ENCODE measurements at regions not wholly inside any gene's neighbourhood (a gene's known extent, or its start where the extent isn't known, plus 50 kb on each side); places are given as distances from the start of the nearest gene placed in this dataset.
"Not testable (repeated sequence)": the region's sequence is repeated elsewhere in the genome, so short reads cannot be mapped to it uniquely, and the experiment has no call there.

- Mint-ChIP-seq H3K36me3 (no peaks in the 10 kb centered on the region), H3K27ac (no peak overlapping the region), H3K4me1 (peaks cover 6 to 9% of the 10 kb centered on the region in 2 donors), H3K9me3 (peaks cover 3 to 8% of the 10 kb centered on the region in 2 donors), H3K4me3 (no peak overlapping the region), H3K27me3 (ENCODE audit: low read depth in 2 of 2) (no peaks in the 10 kb centered on the region)
- no peaks in the 10 kb centered on the region for H3K9me3 ChIP-seq (ENCODE audit: control insufficient read depth, insufficient read depth, low read length)
- H3K27me3 ChIP-seq (ENCODE audit: control insufficient read depth, insufficient read depth, low read length): no peaks in the 10 kb centered on the region
- no peaks in the 10 kb centered on the region for H3K4me1 ChIP-seq (ENCODE audit: control insufficient read depth, insufficient read depth, low read length)
- intact Hi-C loops (cut with micrococcal nuclease): no loop called here
- H3K27ac ChIP-seq (ENCODE audit: low read length): no peak overlapping the region
- H3K36me3 ChIP-seq (ENCODE audit: control insufficient read depth, insufficient read depth, low read length): no peaks in the 10 kb centered on the region
- TF ChIP-seq CTCF (IDR thresholded peaks at IDR 0.05): no peak
- 83% methylated on average over 2 of the region's 2 CpGs for WGBS (ENCODE audit: insufficient coverage)
- no peak for ATAC-seq
- no peak for DNase-seq
- H3K4me3 ChIP-seq (ENCODE audit: low read length): no peak overlapping the region
Observed at GRCh38 chr3:5709714-5710113, 522.2 kb downstream of the EDEM1 start.

- no peaks in the 10 kb centered on the region for H3K9me3 ChIP-seq (ENCODE audit: control insufficient read depth, insufficient read depth, low read length)
- intact Hi-C loops (cut with micrococcal nuclease): no loop called here
- Mint-ChIP-seq H3K9me3 (peaks cover 3 to 8% of the 10 kb centered on the region in 2 donors), H3K4me1 (peaks cover 6 to 9% of the 10 kb centered on the region in 2 donors), H3K36me3 (no peaks in the 10 kb centered on the region), H3K27me3 (ENCODE audit: low read depth in 2 of 2) (no peaks in the 10 kb centered on the region), H3K27ac (no peak overlapping the region), H3K4me3 (no peak overlapping the region)
- H3K4me1 ChIP-seq (ENCODE audit: control insufficient read depth, insufficient read depth, low read length): no peaks in the 10 kb centered on the region
- no peaks in the 10 kb centered on the region for H3K27me3 ChIP-seq (ENCODE audit: control insufficient read depth, insufficient read depth, low read length)
- no peaks in the 10 kb centered on the region for H3K36me3 ChIP-seq (ENCODE audit: control insufficient read depth, insufficient read depth, low read length)
- H3K4me3 ChIP-seq (ENCODE audit: low read length): no peak overlapping the region
- TF ChIP-seq CTCF (IDR thresholded peaks at IDR 0.05): no peak
- DNase-seq (no peak), ATAC-seq (no peak)
- 65% methylated on average over 3 of the region's 3 CpGs for WGBS (ENCODE audit: insufficient coverage)
- no peak overlapping the region for H3K27ac ChIP-seq (ENCODE audit: low read length)
Observed at GRCh38 chr3:5710718-5711117, 523.2 kb downstream of the EDEM1 start.

GRCh38 chr3:5717254-5717653, 529.7 kb downstream of the EDEM1 start:
- no peak overlapping the region for H3K27ac Mint-ChIP-seq
- no peak for ATAC-seq
- Histone ChIP-seq H3K36me3 (ENCODE audit: control insufficient read depth, insufficient read depth, low read length) (no peaks in the 10 kb centered on the region), H3K27me3 (ENCODE audit: control insufficient read depth, insufficient read depth, low read length) (no peaks in the 10 kb centered on the region), H3K4me3 (ENCODE audit: low read length) (no peak overlapping the region), H3K9me3 (ENCODE audit: control insufficient read depth, insufficient read depth, low read length) (no peaks in the 10 kb centered on the region), H3K27ac (ENCODE audit: low read length) (no peak overlapping the region), H3K4me1 (ENCODE audit: control insufficient read depth, insufficient read depth, low read length) (no peaks in the 10 kb centered on the region)
- intact Hi-C loops (cut with micrococcal nuclease): no loop called here
- no peaks in the 10 kb centered on the region for H3K4me1 Mint-ChIP-seq
- WGBS (ENCODE audit: insufficient coverage): no CpG with 5 or more reads among the region's 1 CpG
- H3K36me3 Mint-ChIP-seq: no peaks in the 10 kb centered on the region
- no peaks in the 10 kb centered on the region for H3K27me3 Mint-ChIP-seq (ENCODE audit: low read depth in 2 of 2)
- no peak for TF ChIP-seq CTCF (IDR thresholded peaks at IDR 0.05)
- H3K9me3 Mint-ChIP-seq: peaks cover 4 to 6% of the 10 kb centered on the region in 2 donors
- no peak overlapping the region for H3K4me3 Mint-ChIP-seq
- no peak for DNase-seq

GRCh38 chr3:5719668-5720067, 532.2 kb downstream of the EDEM1 start:
- ATAC-seq; DNase-seq; H3K27ac ChIP-seq (ENCODE audit: low read length); H3K4me1 Mint-ChIP-seq; H3K27me3 ChIP-seq (ENCODE audit: control insufficient read depth, insufficient read depth, low read length); H3K9me3 ChIP-seq (ENCODE audit: control insufficient read depth, insufficient read depth, low read length); intact Hi-C loops (cut with micrococcal nuclease); H3K4me1 ChIP-seq (ENCODE audit: control insufficient read depth, insufficient read depth, low read length); H3K4me3 ChIP-seq (ENCODE audit: low read length); H3K27ac Mint-ChIP-seq; H3K9me3 Mint-ChIP-seq; H3K36me3 Mint-ChIP-seq; H3K36me3 ChIP-seq (ENCODE audit: control insufficient read depth, insufficient read depth, low read length); H3K4me3 Mint-ChIP-seq; H3K27me3 Mint-ChIP-seq (ENCODE audit: low read depth in 2 of 2): not testable (repeated sequence)

All from natural killer cell (primary cell).